ENCODE measurements at regions not wholly inside any gene's neighbourhood (a gene's known extent, or its start where the extent isn't known, plus 50 kb on each side); places are given as distances from the start of the nearest gene placed in this dataset.
"Not testable (repeated sequence)": the region's sequence is repeated elsewhere in the genome, so short reads cannot be mapped to it uniquely, and the experiment has no call there.

GRCh38 chr12:74253826-74254225 is 283.8 kb upstream of the ATXN7L3B start:
- not testable (repeated sequence) for TF ChIP-seq MAX (IDR thresholded peaks at IDR 0.05); GABPA (IDR thresholded peaks at IDR 0.05 in 1 of 2, conservative IDR thresholded peaks at IDR 0.05 in 1 of 2); YY1 (IDR thresholded peaks at IDR 0.05); TAF1 (conservative IDR thresholded peaks at IDR 0.05); CTCF (IDR thresholded peaks at IDR 0.05; ENCODE audit: low read depth, low read length, missing input control); ATF3 (IDR thresholded peaks at IDR 0.05); REST (IDR thresholded peaks at IDR 0.05); SP1 (IDR thresholded peaks at IDR 0.05); RAD21 (IDR thresholded peaks at IDR 0.05)
